SK-N-SH treated with all-trans-retinoic acid at 6 μM for 48 hours (cell line): ENCODE measurements at regions not wholly inside any gene's neighbourhood (a gene's known extent, or its start where the extent isn't known, plus 50 kb on each side); places are given as distances from the start of the nearest gene placed in this dataset.

Source experiments
- CREB5 ChIP-seq: fragments of 250-450 bp; sonication (Bioruptor Pico); IDR thresholded peaks from 2 replicates; pipeline ENCODE4 v1.5.1; 2020; ENCODE audit warnings: low read depth, mild to moderate bottlenecking, moderate library complexity
- CSRNP3 ChIP-seq: fragments of 250-450 bp; sonication (Bioruptor Pico); IDR thresholded peaks from 2 replicates; pipeline ENCODE4 v1.5.1; 2021; ENCODE audit warnings: mild to moderate bottlenecking, moderate library complexity
- ISL1 ChIP-seq: fragments of 250-450 bp; sonication (Bioruptor Pico); IDR thresholded peaks from 2 replicates; pipeline ENCODE4 v2.1.2; 2022; ENCODE audit warnings: mild to moderate bottlenecking, moderate library complexity
- PATZ1 ChIP-seq: fragments of 250-450 bp; sonication (Bioruptor Pico); IDR thresholded peaks from 2 replicates; pipeline ENCODE4 v1.8.0; 2020; ENCODE audit warnings: mild to moderate bottlenecking, moderate library complexity, borderline replicate concordance
- TCF4 ChIP-seq: fragments of 250-450 bp; sonication (Bioruptor Pico); IDR thresholded peaks from 2 replicates; pipeline ENCODE4 v1.8.0; 2021; ENCODE audit warnings: mild to moderate bottlenecking, moderate library complexity, borderline replicate concordance
- TOX ChIP-seq: fragments of 250-450 bp; sonication (Bioruptor Pico); IDR thresholded peaks from 2 replicates; pipeline ENCODE4 v1.8.0; 2021; ENCODE audit warnings: mild to moderate bottlenecking, moderate library complexity, borderline replicate concordance

- no peak for TF ChIP-seq TCF4
- TF ChIP-seq TOX, result no peak
- no peak for TF ChIP-seq PATZ1 (CRISPR knock-in tag)
- TF ChIP-seq CSRNP3 (CRISPR knock-in tag), result no peak
- TF ChIP-seq CREB5 (CRISPR knock-in tag), result no peak
- no peak for TF ChIP-seq ISL1 (CRISPR knock-in tag)
These were observed 172.6 kb upstream of the PPP2R3A start for GRCh38 chr3:135792858-135793475.
